ENCODE measurements at regions not wholly inside any gene's neighbourhood (a gene's known extent, or its start where the extent isn't known, plus 50 kb on each side); places are given as distances from the start of the nearest gene placed in this dataset.

DNA sequence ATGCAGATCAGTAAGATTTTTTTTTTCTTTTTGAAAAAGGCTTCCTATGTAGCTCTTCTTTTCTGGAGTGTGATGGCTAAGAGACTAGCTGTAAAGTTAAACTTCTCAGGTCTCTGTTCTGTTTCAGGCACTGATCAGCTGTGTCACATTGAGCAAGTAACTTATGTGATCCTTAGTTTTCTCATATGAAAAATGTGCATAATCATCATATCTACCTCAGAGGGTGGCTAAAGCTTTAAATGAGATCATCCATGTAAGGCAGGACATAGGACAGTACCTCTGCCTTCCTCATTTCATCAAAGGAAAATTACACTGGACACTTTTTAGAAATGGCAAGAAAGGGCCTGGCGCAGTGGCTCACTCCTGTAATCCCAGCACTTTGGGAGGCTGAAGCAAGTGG is 235.9 kb upstream of the TYRP1 start:
- Histone ChIP-seq H3K4me3 (no peak overlapping the region), H3K27ac (no peak overlapping the region)
- no peak for DNase-seq (ENCODE audit: low spot score)
- TF ChIP-seq, protein P1, sequence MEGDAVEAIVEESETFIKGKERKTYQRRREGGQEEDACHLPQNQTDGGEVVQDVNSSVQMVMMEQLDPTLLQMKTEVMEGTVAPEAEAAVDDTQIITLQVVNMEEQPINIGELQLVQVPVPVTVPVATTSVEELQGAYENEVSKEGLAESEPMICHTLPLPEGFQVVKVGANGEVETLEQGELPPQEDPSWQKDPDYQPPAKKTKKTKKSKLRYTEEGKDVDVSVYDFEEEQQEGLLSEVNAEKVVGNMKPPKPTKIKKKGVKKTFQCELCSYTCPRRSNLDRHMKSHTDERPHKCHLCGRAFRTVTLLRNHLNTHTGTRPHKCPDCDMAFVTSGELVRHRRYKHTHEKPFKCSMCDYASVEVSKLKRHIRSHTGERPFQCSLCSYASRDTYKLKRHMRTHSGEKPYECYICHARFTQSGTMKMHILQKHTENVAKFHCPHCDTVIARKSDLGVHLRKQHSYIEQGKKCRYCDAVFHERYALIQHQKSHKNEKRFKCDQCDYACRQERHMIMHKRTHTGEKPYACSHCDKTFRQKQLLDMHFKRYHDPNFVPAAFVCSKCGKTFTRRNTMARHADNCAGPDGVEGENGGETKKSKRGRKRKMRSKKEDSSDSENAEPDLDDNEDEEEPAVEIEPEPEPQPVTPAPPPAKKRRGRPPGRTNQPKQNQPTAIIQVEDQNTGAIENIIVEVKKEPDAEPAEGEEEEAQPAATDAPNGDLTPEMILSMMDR (IDR thresholded peaks at IDR 0.05), result no peak

DNA sequence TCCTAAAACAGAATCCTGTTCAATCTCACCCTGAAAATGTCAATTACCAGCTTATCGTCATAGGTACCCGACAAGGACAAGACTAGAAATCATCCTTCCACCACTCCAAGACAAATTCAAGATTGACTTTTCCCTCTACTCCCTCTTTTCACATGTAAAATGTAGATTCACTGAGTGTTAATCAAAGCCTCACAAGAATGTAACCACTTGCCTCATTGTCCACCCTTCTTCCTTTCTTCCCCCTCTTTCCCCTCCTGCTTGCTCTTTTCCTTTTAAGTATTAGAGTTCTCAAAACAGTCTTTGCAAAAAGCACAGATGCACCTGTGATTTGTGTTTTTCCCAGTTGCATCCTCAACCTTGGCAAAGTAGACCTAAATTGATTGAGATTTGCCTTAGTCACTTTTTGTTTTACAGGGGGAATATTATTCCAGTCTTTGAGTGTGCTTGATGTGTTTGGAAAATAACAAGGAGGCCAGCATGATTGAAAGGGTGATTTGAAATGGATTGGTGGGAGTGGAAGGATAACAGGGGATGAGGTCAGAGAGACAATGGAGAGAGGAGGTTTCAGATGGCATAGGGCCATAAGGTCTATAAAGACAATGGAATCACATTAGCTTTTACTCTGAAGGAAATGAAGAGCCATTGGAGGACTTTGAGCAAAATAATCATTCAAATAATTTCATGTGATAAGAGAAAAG is 231.3 kb upstream of the TYRP1 start:
- no peak for DNase-seq (ENCODE audit: low spot score)
- Histone ChIP-seq H3K27ac (no peak overlapping the region), H3K4me3 (no peak overlapping the region)
- TF ChIP-seq, protein P1 (IDR thresholded peaks at IDR 0.05), result no peak

DNA sequence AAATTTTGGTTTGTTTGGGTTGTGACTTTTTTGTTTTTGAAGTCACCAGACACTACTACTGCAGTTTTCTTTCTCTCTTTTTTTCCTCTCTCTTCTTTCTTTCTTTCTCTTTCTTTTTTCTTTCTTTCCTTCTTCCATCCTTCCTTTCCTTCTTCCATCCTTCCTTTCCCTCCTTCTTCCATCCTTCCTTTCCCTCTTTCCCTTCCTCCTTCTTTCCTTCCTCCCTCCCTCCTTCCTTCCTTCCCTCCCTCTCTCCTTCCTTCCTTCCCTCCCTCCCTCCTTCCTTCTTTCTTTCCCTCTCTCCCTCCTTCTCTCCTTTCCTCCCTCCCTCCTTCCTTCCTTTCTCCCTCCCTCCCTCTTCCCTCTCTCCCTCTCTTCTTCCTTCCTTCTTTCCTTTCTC is 230.3 kb upstream of the TYRP1 start:
- no peak overlapping the region for H3K27ac ChIP-seq
- no peak for DNase-seq (ENCODE audit: low spot score)
- TF ChIP-seq, protein P1 (IDR thresholded peaks at IDR 0.05), result no peak
- no peak overlapping the region for H3K4me3 ChIP-seq

DNA sequence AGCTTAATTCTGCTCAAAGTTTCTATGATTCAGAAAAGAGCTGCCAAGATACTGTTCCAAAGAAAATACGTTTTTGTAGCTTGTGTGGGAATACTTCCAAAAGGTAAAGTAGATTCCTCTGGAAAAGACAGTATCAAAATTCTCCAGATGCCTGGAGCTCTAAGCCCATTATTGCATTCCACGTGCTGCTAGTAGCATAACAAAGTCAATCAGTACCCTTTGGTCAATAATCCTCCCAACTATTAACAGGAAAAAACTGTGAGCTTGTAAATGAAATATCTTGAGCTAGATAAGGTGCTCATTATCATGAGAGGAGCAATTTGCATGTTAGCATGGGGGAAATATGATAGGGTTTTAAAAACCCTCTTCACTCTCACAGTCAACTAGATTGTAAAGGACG is 229.5 kb upstream of the TYRP1 start:
- no peak for DNase-seq (ENCODE audit: low spot score)
- TF ChIP-seq, protein P1 (IDR thresholded peaks at IDR 0.05), result no peak
- no peak overlapping the region for H3K27ac ChIP-seq
- H3K4me3 ChIP-seq, result no peak overlapping the region

DNA sequence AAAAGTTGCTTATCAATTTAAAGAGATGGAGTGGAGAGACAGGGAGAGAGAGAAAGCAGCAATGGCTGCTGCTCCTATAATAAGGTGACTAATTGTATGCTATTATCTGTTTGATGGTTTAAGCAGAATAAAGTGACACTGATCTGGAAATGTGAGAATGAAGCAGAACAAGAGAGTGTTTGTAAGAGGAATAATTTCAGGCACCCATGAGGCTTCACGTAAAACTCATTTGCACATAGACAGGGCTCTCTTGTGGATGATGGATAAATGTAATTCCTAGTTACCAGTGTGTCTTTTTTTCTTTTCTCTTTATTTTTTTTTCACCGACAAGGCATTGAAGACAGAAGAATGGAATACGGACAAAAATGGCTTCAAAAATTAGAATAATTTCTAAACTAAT is 228.8 kb upstream of the TYRP1 start:
- TF ChIP-seq, protein P1 (IDR thresholded peaks at IDR 0.05), result no peak
- DNase-seq (ENCODE audit: low spot score), result no peak
- Histone ChIP-seq H3K27ac (no peak overlapping the region), H3K4me3 (no peak overlapping the region)

DNA sequence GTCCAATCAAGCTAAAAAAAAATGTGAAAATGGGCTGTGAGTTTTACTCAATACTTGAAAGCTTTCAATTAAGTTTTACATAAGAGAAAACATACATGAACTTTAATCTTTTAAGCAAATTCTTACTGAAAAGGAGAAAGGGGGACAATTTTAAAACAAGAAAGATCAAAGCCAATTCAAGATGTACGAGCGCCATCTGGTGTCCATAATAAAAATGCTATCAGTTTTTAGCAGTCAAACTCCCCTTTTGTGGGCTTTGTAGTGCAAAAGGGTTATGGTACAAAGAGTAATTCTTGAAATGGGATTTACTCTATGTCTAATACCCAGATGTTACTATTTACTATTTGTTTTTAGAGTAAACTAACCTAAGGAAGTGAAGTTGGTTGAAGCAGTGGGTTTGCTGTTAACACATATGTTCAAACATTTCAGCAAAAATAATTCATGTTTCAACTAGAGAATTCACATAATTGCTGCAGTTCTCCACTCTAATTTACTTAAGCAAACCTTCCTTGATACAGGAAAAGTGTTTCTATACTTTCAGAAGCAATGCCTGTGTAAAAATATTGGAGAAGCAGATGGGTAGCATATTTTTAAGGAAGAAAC is 228.2 kb upstream of the TYRP1 start:
- TF ChIP-seq, protein P1 (IDR thresholded peaks at IDR 0.05), result peak; percentile 26
- Histone ChIP-seq H3K27ac (no peak overlapping the region), H3K4me3 (no peak overlapping the region)
- no peak for DNase-seq (ENCODE audit: low spot score)

DNA sequence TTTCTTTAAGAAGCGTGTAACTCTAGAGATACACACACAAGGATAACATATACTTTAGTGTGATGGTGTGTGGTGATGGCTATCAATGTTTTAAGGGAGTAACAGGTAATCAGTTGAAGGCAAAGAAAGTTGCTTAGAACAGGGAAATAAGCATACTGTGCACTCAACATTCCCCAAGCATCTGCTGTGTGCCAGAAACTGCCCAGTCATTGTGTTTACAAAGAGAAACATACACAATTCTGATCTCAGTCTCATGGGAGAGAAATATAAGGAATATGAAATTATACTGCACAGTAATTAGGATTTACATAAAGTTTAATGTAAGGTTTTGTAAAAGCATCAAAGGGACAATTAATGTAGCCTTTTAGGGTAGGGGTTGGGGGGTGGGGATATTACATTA is 224.1 kb upstream of the TYRP1 start:
- no peak overlapping the region for H3K27ac ChIP-seq
- no peak for DNase-seq (ENCODE audit: low spot score)
- TF ChIP-seq, protein P1 (IDR thresholded peaks at IDR 0.05), result no peak
- no peak overlapping the region for H3K4me3 ChIP-seq

Data from coronary artery (tissue), 2 donors.